Pons (tissue), 1 donor: ENCODE measurements at regions not wholly inside any gene's neighbourhood (a gene's known extent, or its start where the extent isn't known, plus 50 kb on each side); places are given as distances from the start of the nearest gene placed in this dataset.

Experiments used
- DNase-seq: peaks from one replicate; pipeline ENCODE4 v3.0.0-alpha.2; 2016; ENCODE audit warnings: low spot score

GRCh38 chr4:8796096-8796495, 75.5 kb downstream of the HMX1 start:
- DNase-seq: no peak

- no peak for DNase-seq
These were observed 76.5 kb downstream of the HMX1 start for GRCh38 chr4:8795140-8795539.

- no peak for DNase-seq
These were observed 77.1 kb downstream of the HMX1 start for GRCh38 chr4:8794491-8794890.

- no peak for DNase-seq
These were observed 78.0 kb downstream of the HMX1 start for GRCh38 chr4:8793571-8794160.

- DNase-seq: no peak
These were observed 79.1 kb downstream of the HMX1 start for GRCh38 chr4:8792491-8792890.

GRCh38 chr4:8791609-8792008, 80.0 kb downstream of the HMX1 start:
- DNase-seq: no peak

GRCh38 chr4:8790749-8791148, 80.9 kb downstream of the HMX1 start:
- no peak for DNase-seq

GRCh38 chr4:8788174-8788573, 83.5 kb downstream of the HMX1 start:
- DNase-seq: no peak

- no peak for DNase-seq
These were observed 85.5 kb downstream of the HMX1 start for GRCh38 chr4:8786166-8786565.

- DNase-seq: no peak
These were observed 85.9 kb downstream of the HMX1 start for GRCh38 chr4:8785656-8786142.

- DNase-seq: no peak
These were observed 87.9 kb downstream of the HMX1 start for GRCh38 chr4:8783736-8784135.

- DNase-seq: no peak
These were observed 89.5 kb downstream of the HMX1 start for GRCh38 chr4:8782135-8782534.

GRCh38 chr4:8781641-8782040, 90.0 kb downstream of the HMX1 start:
- DNase-seq: no peak

- no peak for DNase-seq
These were observed 90.9 kb downstream of the HMX1 start for GRCh38 chr4:8780596-8781368.

GRCh38 chr4:8780086-8780485, 91.6 kb downstream of the HMX1 start:
- no peak for DNase-seq

GRCh38 chr4:8779490-8779932, 92.1 kb downstream of the HMX1 start:
- DNase-seq: no peak

GRCh38 chr4:8778760-8779159, 92.9 kb downstream of the HMX1 start:
- no peak for DNase-seq

- no peak for DNase-seq
These were observed 93.3 kb downstream of the HMX1 start for GRCh38 chr4:8778291-8778690.

- DNase-seq: no peak
These were observed 94.1 kb downstream of the HMX1 start for GRCh38 chr4:8777320-8778196.

- DNase-seq: no peak
These were observed 95.3 kb downstream of the HMX1 start for GRCh38 chr4:8776366-8776765.

GRCh38 chr4:8775751-8776355, 95.8 kb downstream of the HMX1 start:
- DNase-seq: no peak

- DNase-seq: no peak
These were observed 96.5 kb downstream of the HMX1 start for GRCh38 chr4:8775121-8775520.
